COLO668 (cell line): ENCODE measurements at regions not wholly inside any gene's neighbourhood (a gene's known extent, or its start where the extent isn't known, plus 50 kb on each side); places are given as distances from the start of the nearest gene placed in this dataset.
A peak's percentile ranks its signal among the peaks of the same experiment; 100 is the strongest.

Experiments used
- DNase-seq: peaks from one replicate; lab custom pipeline; 2025; ENCODE audit not compliant: unreplicated experiment; lab: John Stamatoyannopoulos, UW

DNA sequence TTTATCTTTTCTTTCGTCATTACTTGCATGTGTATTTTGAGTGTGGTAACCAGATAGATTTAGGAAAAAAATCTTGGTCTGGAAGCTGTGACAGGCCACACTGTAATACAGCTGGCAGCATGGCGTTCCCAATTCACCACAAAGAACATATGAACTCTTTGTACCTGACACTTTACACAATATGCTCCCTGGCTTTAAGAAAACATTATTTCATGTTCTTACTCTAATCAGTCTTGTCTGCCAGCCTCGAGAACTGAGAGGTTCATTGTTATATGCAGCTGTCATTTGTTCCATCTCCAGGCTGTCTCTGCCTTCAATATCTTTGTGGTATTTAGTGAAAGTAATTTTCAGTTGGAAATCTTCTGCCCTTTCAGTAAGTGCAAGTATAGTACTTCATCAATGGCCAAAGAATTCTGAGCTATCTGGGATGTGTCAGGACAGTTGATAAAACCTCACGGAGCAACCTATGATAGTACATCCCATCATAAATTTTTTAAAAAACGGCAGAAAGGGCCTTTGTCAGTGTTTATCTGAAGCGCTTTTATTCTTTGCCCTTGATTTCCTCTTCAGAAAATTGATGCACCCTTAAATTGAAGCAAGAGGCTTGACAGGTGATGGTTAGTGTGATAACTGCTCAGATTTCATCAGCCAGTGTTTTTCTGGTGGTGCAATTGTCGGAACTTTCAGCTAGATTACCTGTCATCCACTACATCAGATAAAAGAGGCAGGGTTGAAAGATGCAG lies 146.3 kb upstream of the SP8 start:
- DNase-seq = no peak

DNA sequence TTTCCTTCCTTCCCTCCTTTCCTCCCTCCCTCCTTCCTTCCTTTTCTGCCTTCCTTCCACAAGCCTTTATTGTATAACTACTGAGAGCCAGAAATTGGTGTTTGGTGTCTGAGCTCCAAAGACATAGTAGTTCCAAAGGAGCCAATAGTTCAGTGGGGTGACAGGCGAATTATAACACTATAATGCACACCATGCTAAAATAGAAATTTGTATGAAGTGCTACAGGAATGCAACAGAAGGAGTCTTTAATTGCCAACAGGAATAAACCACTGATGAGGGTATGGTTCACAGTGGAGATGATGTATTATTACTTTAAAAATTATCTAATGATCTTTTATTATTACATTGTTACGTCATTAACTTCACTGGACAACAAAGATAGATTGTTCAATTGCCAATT lies 158.8 kb upstream of the SP8 start:
- no peak for DNase-seq

DNA sequence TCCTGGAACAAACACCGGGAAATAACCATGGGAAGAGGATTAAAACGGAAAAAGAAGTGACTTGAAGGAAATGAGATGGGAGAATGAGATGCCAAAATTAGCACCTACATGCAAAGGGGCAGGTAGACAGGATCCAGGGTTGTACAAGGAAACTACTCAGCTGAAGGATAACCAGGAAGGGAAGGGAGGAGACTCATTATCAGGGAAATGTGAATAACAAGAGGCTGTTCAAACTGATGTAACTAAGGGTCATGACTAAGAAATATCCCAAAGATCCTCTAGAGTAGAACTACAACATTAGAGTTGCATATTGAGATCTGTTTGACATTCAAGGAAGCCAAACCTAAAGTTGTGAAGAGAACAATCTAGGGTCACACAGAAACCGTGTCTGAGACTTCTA lies 166.2 kb upstream of the SP8 start:
- DNase-seq = no peak

DNA sequence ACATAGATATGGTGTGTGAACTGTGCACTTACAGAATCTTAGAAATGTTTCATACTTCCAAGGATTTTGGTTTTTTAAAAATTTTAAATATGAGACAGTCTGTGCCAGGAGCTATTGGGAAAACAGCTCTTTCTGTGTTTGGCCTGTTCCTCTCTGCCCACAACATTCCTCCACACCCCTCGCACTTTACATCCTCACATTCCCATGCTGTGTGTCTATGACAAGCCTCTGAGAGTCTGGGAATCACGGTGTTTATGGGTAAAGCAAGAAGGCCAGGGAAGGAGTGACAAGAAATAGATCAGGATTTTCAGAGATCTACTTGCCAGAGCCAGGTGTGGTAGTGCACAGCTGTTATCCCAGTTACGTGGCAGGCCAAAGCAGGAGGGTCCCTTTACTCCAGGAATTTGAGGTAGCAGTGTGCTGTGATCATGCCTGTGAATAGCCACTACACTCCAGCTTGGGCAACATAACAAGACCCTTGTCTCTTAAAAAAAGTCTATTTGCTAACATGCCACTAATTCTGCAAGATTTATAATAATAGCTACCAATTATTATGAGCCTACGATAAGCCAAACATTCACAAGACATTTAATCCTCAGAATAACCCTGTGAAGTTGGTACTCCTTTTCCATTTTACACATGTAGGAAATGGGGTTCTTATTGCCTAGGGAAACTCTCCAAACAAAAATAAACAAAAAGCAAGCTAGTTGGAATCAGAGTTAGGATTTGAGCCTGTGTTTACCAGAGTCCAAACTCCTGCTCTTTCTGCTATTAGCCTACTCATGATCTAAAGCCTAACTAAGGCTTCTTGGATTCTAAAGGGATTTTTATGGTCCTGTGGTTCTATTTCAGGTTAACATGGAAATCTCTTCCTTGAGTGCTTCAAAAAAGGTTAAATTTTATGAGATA lies 168.3 kb upstream of the SP8 start:
- no peak for DNase-seq

DNA sequence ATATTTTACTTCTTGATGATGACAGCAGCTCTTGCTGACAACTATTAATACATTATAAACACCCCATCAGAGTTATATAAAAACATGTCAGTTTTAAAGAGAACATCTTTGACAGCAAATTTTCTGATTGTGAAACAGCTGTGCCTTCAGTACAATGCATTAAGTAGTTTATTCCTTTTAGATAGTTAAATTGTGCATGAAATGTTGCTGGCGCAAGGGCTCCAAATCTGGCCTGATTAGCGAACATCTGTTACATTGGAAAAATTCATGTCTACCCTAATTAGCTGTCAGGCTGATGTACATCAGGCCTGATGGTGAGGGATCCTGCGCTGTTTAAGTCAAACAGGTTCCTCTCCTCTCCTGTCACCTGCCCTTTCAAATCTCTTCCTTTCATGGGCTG lies 171.9 kb upstream of the SP8 start:
- peak; percentile 52 for DNase-seq

DNA sequence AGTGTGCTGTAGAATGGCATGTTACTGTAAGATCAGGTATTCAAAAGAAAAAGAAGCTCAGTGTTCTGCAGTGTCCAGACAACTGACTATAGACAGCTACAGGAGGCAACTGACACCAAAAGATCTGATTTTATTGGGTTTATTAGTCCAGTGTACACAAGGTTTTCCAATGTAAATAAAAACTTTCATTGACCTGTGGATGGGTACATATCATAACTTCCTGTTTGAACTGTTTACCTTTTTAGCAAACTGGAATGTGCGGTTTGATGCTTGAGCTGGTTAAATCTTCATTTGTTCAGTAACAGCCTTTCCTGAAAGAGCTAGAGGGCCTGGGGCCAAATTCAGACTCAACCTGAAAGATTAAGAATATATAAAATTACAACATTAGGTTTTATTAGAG lies 172.6 kb upstream of the SP8 start:
- DNase-seq = peak; percentile 30

DNA sequence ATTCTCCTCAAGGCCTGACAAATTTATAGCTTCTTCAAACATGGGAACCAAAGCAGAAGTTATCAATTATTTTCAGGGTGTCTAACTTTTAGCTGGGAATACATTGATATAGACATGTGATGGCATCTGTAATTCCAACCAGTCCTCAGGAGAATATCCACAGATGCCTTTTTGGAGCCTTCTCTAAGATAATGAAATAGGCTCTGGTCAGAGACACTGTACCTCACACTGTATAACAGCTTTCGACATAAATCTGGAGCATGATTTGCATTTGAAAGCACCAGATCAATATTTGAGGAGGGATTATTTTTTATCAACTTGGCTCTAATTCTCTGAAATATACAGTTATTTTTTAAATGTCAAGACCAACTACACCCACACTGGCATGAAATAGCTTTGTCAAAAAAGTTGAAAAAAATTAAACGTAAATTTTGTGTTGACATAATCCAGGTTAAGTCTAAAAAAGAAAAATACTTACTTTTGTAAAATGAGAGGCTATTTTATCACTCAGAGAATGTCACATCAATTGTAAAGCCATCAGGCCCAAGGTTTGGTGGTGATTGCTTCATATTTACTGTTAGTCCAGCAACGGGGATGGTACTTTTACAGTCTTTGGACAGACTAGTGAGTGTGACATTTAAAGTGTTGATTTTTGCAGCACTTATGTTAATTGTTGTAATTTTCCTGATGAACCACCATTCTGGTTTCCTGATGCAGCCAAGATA lies 177.0 kb upstream of the SP8 start:
- DNase-seq = no peak

DNA sequence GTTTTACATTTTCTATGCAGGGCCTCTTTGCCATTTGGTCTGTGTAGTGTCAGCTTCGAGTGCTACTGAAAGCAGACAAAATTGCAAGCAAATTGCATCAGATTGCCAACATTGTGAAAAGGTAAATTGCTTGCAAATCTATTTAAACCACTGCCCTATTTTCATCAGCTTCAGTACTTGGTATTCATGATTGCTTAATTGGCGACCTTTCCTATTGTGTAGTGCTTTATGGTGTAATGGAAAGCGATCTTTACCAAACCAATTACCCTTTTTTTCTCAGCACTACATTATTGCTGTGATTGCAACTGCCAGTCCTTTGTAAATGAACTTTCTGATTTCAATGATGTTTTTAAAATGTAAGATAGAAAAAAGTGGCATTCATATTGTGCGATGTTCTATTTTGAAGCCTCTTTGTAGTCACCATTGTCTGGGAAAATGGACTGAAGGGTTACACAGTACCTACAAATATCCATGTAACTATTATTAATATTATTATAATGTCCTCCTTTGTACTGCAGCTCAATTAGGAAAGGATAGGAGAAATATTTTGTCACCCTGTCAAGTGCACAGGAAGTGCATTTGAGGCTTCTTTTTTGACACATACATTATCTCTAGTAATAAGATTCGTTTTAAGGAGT lies 177.7 kb upstream of the SP8 start:
- no peak for DNase-seq

DNA sequence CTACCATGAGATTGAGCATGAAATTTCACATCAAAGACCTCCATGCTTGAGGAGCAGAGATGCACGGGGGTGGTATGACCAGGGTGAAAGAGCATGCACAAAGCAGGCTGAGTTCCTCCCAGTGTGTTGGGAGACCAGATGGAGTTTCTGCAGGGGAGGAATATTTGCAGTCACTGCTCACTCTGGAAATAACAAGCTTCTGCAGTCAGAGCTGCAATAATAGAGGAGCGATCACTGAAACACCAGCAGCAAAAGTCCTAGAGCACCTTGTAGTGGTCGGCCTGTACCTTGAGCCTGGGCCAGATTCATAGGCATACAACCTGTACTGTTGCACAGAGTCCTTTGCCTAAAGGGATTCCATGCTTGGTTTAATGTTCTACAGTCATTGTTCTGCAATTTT lies 184.5 kb upstream of the SP8 start:
- no peak for DNase-seq

DNA sequence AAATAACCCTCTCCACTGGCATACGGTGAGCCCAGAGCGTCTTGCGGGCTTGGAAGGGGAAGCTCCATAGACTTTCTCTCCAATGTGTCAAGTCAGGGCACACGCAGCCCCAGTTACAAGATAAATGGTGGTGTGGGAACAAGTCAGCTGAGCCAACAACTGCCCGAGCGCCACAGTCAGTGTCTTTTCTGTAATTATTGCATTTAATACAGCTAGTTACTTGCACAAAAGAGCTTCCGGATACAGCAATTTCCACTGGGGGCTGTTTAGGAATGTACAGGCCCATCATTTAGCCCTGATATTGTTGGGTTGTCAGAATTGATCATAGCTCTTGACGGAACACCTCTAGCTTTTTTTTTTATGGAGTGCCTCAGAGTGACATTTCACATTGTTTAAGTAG lies 193.5 kb upstream of the SP8 start:
- DNase-seq = no peak

DNA sequence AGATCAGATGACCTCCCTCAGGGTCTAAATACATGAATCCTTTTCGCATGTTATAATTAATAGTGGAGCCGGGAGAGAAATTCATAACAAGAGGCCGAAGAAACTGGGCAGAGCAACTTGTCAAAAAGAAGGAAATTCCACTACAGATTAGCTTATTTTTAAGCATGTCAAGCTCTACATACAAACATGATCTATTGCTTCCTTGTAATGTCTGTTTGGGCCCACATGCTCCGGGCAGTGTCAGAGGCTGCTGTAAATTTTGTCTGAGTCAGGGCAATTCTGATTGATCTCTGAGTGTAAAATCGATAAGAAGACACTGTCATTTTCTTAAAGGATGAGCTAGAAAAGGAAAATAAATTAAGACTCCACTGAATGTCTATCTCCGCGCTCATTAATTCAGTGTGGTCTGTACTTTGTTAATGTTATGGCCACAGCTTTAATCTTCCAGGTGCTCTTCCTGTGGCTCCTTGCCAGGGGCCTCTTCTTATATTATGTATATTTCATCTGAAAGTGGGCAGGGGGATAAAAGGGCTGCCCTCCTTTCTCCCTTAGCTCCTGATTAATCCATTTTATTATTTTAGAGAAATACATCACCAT lies 194.1 kb upstream of the SP8 start:
- no peak for DNase-seq

DNA sequence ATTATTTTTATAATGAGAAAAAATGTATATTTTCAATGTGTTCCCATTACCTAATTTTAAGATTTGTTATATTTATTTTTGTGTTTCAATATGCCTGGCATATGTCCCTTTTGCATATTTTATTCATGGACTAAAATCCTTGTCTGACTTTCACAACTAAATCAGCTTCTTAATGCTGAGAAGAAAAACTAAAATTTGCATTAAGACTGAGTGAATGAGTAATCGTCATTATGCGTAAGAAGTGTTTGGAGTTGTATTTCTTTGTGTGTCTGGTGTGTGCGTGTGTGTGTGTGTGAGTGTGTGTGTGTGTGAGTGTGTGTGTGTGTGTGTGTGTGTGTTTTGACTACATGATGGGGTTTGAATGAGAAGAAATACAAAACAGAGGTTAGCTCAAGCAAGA lies 201.7 kb upstream of the SP8 start:
- no peak for DNase-seq

DNA sequence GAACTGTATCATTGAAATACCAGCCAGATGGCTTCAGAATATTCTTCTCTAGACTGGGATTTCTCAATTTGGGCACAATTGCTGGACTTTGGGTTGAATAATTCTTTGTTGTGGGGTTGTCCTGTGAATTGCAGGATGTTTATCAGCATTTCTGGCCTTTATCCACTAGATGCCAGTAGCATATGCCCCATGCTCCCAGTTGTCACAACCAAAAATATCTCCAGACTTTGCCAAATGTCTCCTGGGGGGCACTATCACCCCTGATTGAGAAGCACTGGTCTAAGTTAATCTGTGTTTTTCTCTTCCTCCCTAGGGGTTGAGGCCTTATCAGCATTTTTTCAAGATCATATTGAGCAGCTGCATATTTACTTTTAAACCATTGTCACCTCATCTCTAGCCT lies 204.9 kb upstream of the SP8 start:
- DNase-seq = no peak

DNA sequence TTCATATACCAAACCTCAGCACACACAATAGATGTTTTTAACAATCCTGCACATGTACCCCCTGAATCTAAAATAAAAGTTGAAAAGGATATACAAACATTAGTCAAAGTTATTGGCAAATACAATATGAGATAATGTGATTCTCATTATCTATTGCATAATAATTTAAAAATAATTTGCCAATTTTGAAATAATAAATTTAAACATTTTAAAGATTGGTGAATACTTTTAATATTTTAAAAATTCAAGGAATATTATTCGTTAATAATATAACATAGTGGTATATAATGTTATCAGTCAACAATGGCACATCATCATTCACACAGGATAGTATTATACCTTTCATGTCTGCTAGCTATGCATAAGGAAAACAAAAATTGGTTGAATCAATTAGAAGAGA lies 207.0 kb upstream of the SP8 start:
- DNase-seq = no peak

DNA sequence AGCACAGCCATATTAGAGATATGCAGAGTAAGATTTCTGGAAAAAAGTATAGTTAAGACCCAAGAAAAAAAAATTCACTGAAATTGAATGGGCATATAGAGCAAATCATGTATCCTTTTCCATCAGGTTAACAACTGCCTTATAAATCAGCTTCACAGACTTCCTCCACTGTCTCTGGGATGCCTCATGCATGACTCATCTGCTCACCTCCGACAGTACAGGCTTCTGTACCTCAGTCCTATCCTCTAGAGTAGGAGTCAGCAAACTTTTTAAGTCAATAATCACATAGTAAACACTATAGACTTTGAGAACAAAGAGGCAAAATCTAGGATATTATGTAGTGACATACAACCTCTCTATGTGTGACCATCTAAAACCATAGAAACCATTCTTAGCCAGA lies 211.6 kb upstream of the SP8 start:
- DNase-seq = no peak

DNA sequence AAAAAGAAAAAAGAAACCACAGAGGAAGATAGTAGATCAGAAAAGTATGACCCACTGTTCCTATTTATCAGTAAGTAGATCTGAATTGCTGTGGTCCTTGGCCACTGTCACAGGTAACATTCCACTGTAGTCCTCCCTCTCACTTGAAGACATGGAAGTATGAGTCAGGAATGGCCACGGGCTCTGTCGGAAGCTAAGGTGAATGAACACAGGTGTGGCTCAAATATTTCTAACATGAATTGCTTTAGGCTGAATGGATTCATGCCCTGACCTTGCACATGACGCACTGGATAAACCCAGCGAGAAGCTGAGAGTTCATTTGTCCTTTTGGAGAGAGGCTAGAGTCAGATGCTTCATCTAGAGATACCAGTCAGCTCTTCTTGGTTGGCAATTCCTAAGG lies 224.5 kb upstream of the SP8 start:
- no peak for DNase-seq

DNA sequence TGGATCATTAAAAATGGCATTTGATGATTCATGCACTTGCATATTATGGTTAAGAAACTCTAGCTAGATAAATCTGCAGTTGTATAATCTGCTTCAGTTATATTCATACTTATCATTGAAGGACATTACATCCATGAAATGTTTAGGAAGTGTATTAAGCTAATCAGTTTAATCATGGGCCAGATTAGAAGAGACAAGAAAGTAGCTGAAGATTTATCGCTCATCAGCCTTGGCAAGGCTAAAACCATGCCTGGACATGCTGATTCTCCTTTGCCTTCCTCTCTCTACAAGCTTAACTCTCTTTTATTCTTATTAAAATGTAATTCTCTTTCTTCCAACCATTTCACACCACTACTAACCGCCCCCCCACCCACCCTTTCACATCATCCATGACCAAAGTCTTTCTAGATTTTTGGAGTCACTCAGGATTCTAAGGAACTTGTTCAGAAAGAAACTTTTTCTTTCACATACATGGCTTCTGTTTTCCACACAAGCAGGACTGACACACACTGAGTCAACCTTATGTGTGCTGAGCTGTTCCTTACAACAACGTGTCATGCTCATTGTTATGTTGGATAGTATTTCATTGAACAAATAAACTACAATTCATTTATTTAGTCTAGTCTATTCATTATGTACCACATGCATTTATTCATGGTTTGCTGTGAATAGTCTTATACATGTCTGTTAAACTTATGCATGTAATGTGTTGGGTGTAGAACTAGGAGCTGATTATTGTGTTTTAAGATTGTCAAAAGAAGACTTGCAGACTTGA lies 227.3 kb upstream of the SP8 start:
- no peak for DNase-seq

DNA sequence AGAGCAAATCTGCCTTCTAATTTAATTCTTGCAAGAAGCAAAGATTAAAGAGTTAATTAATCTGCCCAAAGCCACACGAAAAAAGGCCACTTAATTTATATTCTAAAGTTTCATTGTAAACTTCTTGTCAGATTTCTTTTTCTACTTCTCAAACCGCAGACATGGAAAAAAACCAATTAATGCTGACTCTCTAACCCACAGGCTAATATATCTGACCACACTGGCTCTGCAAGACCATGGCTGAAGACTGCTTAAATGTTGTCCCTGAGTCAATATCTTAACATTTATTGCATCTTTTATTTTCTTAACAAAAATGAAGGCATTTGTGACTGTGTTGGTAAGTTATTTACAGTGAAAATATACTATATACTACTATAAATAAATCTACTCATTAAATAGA lies 234.0 kb upstream of the SP8 start:
- no peak for DNase-seq

DNA sequence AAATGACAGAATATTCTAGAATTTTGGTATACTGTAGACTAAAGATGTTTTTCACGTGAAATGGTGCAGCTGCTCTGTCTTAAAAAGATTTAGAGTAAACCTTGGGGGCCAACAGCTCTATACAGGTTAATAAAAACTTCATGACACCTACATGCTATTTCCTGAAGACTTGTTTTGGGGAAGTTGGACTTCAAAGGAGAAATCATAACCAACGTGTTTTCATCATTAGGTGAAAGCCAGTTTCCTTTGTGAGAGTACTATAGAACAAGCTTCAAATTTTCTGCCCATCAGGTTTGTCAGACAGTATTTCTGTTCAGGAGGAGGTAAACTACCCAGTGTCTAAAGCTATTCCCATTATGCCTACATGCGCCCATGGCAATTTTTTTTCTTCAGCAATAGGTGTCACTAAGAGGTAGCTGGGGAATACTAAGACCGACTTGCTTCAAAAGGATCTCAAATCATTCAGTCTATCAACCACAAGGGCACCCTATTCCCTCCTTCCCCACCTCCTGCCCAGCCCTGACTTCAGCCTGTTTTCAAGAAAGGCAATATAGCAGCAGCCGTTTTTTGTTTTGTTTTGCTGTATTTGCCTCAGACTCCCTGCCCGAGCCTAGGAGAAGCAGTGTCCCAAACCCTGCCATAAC lies 237.3 kb upstream of the SP8 start:
- no peak for DNase-seq

DNA sequence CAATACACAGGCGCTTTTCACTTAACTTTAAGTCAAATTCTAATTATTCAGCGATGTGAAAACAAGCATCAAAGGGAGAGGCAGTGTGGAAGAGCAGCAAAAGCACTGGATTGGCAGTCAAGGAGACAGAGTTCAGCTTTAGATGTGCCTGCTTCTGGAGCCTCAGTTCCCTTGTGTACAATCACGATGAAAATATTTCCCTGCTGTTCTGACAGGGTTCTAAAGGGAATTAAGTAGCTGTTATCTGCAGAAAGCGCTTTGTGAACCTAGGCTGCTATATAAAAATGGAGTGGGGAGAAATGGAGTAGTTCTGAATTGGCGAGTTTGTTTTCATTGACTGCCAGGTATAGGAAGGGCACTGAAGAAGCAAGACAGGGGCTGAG lies 237.8 kb upstream of the SP8 start:
- DNase-seq = no peak
